A549 (cell line): ENCODE measurements at regions not wholly inside any gene's neighbourhood (a gene's known extent, or its start where the extent isn't known, plus 50 kb on each side); places are given as distances from the start of the nearest gene placed in this dataset.
"Not testable (repeated sequence)": the region's sequence is repeated elsewhere in the genome, so short reads cannot be mapped to it uniquely, and the experiment has no call there.

Experiments used
- ATAC-seq, 2 experiments: fragments of 200-7000 bp in 1 of 2; fragments of >200 bp in 1 of 2; cut with Nextera tagmentation in 1 of 2; cut with Tn5 transposase in 1 of 2; 3 replicates each; pipeline versions ENCODE4 v1.8.0 to v1.9.1; 2018 to 2020; ENCODE audit warnings: mild to moderate bottlenecking in 1 of 2, moderate library complexity in 1 of 2
- CTCF ChIA-PET: fragments of 300-600 bp; sonication (Branson Sonifier 250); formaldehyde crosslinking; extraction: SDS; loops from one replicate; lab custom pipeline; 2021; ENCODE audit warnings: antibody characterized with exemption, inconsistent platforms; lab: Yijun Ruan, JAX
- POLR2A ChIA-PET: fragments of 350-600 bp; formaldehyde crosslinking; extraction: SDS; loops from one replicate; lab custom pipeline; 2021; ENCODE audit warnings: antibody characterized with exemption, inconsistent platforms; lab: Yijun Ruan, JAX
- DNase-seq, 2 experiments: peaks; one replicate each; pipeline versions ENCODE4 v3.0.0 to v3.0.0-alpha.2; 2011 to 2016; ENCODE audit warnings: low read depth in 1 of 2, low spot score in 1 of 2
- FAIRE-seq: peaks from 2 replicates; lab custom pipeline; 2011; peaks lifted over from hg19 to GRCh38; lab: Jason Lieb, UNC
- H3K27ac ChIP-seq, 2 experiments: fragments of >200 bp; sonication (Bioruptor Twin); formaldehyde crosslinking; 3 replicates each; pipeline ENCODE4 v1.5.1; 2016 to 2017
- H3K4me1 ChIP-seq: fragments of >200 bp; sonication (Bioruptor Twin); formaldehyde crosslinking; 3 replicates; pipeline ENCODE4 v1.6.1; 2016
- H3K4me2 ChIP-seq: fragments of >200 bp; sonication (Bioruptor Twin); formaldehyde crosslinking; 3 replicates; pipeline ENCODE4 v1.6.1; 2016
- H3K4me3 ChIP-seq: fragments of >200 bp; sonication (Bioruptor Twin); formaldehyde crosslinking; 3 replicates; pipeline ENCODE4 v1.5.1; 2016
- H3K9me3 ChIP-seq: fragments of >200 bp; sonication (Bioruptor Twin); formaldehyde crosslinking; 3 replicates; pipeline ENCODE4 v1.6.1; 2016
- BCL3 ChIP-seq: fragments of >200 bp; sonication (Bioruptor Twin); formaldehyde crosslinking; IDR thresholded peaks from 3 replicates; pipeline ENCODE4 v1.6.1; 2016
- BHLHE40 ChIP-seq: IDR thresholded peaks from 2 replicates; pipeline ENCODE4 v1.6.1; 2012; ENCODE audit warnings: low read depth, low read length, inconsistent platforms
- CEBPB ChIP-seq, 2 experiments: fragments of >200 bp in 1 of 2; sonication (Bioruptor Twin) in 1 of 2; formaldehyde crosslinking in 1 of 2; IDR thresholded peaks; 2 replicates each; pipeline ENCODE4 v1.6.1; 2012 to 2016
- CHD4 ChIP-seq: fragments of 200-600 bp; sonication (generic); IDR thresholded peaks from 2 replicates; pipeline ENCODE4 v1.6.1; 2016; ENCODE audit warnings: antibody characterized with exemption, mild to moderate bottlenecking, borderline replicate concordance
- EHF ChIP-seq: fragments of 250-450 bp; sonication (Bioruptor Pico); IDR thresholded peaks from 2 replicates; pipeline ENCODE4 v1.5.0; 2020; ENCODE audit warnings: mild to moderate bottlenecking
- FOXS1 ChIP-seq: fragments of 250-450 bp; sonication (Bioruptor Pico); IDR thresholded peaks from 2 replicates; pipeline ENCODE4 v1.5.0; 2020; ENCODE audit warnings: mild to moderate bottlenecking, moderate library complexity
- HDAC2 ChIP-seq: fragments of 200-600 bp; sonication (generic); IDR thresholded peaks from 2 replicates; pipeline ENCODE4 v1.6.1; 2016
- HEYL ChIP-seq: fragments of 250-450 bp; sonication (Bioruptor Pico); IDR thresholded peaks from 2 replicates; pipeline ENCODE4 v1.8.0; 2021; ENCODE audit warnings: mild to moderate bottlenecking, moderate library complexity
- HOXB13 ChIP-seq: fragments of 250-450 bp; sonication (Bioruptor Pico); IDR thresholded peaks from 2 replicates; pipeline ENCODE4 v1.5.0; 2020; ENCODE audit warnings: low read depth, mild to moderate bottlenecking, moderate library complexity
- MAX ChIP-seq: IDR thresholded peaks from 2 replicates; pipeline ENCODE4 v1.6.1; 2012
- MAZ ChIP-seq: fragments of 150-350 bp; IDR thresholded peaks from 2 replicates; pipeline ENCODE4 v1.6.1; 2014; ENCODE audit warnings: antibody characterized with exemption, low read depth, low read length, borderline replicate concordance
- MYC ChIP-seq: IDR thresholded peaks from 2 replicates; pipeline ENCODE4 v1.6.1; 2012; ENCODE audit warnings: mild to moderate bottlenecking, inconsistent platforms, low read length, improper control_type of control experiment, borderline replicate concordance
- NFE2L2 ChIP-seq: fragments of 150-350 bp; conservative IDR thresholded peaks from 2 replicates; pipeline ENCODE4 v1.6.1; 2014; ENCODE audit warnings: low read length
- NPAS2 ChIP-seq: fragments of 250-450 bp; sonication (Bioruptor Pico); IDR thresholded peaks from 2 replicates; pipeline ENCODE4 v1.8.0; 2022; ENCODE audit warnings: mild to moderate bottlenecking, moderate library complexity, borderline replicate concordance
- NR3C1 ChIP-seq: fragments of >200 bp; sonication (Bioruptor Twin); formaldehyde crosslinking; IDR thresholded peaks from 3 replicates; pipeline ENCODE4 v1.6.1; 2017
- PBX3 ChIP-seq: IDR thresholded peaks from 2 replicates; pipeline ENCODE4 v1.6.1; 2012
- POLR2A ChIP-seq: IDR thresholded peaks from 2 replicates; pipeline ENCODE4 v1.6.1; 2012; ENCODE audit warnings: mild to moderate bottlenecking, low read length
- RARB ChIP-seq: fragments of 250-450 bp; sonication (Bioruptor Pico); IDR thresholded peaks from 2 replicates; pipeline ENCODE4 v1.8.0; 2021; ENCODE audit warnings: mild to moderate bottlenecking, moderate library complexity
- RCOR1 ChIP-seq: fragments of 150-350 bp; IDR thresholded peaks from 2 replicates; pipeline ENCODE4 v1.6.1; 2014; ENCODE audit warnings: antibody characterized with exemption, low read length, low read depth
- RNF2 ChIP-seq: fragments of 200-600 bp; sonication (generic); IDR thresholded peaks from 2 replicates; pipeline ENCODE4 v1.6.1; 2016; ENCODE audit warnings: low read depth, mild to moderate bottlenecking, antibody characterized with exemption, moderate library complexity, borderline replicate concordance
- SMC3 ChIP-seq: fragments of >200 bp; sonication (Bioruptor Twin); formaldehyde crosslinking; IDR thresholded peaks from 3 replicates; pipeline ENCODE4 v1.6.1; 2018; ENCODE audit warnings: inconsistent platforms
- TP53 ChIP-seq: fragments of 250-450 bp; sonication (Bioruptor Pico); IDR thresholded peaks from 2 replicates; pipeline ENCODE4 v1.5.0; 2021; ENCODE audit warnings: mild to moderate bottlenecking, moderate library complexity
- USF2 ChIP-seq: fragments of 450-650 bp; IDR thresholded peaks from 2 replicates; pipeline ENCODE4 v1.6.1; 2014; ENCODE audit warnings: antibody characterized with exemption
- ZC3H11A ChIP-seq: fragments of 450-650 bp; IDR thresholded peaks from 2 replicates; pipeline ENCODE4 v1.6.1; 2014; ENCODE audit warnings: antibody characterized with exemption, mild to moderate bottlenecking
- ZNF302 ChIP-seq: fragments of 250-450 bp; sonication (Bioruptor Pico); IDR thresholded peaks from 2 replicates; pipeline ENCODE4 v1.9.0; 2021; ENCODE audit warnings: inconsistent platforms, mild to moderate bottlenecking, moderate library complexity
- WGBS: methylation state at CpG from one replicate; pipeline ENCODE4 v1.1.6; 2017; ENCODE audit errors: missing lambda C conversion rate; 5-methylcytosine and 5-hydroxymethylcytosine counted together
- TF ChIP-seq, protein P1 (sequence below): fragments of 150-350 bp; IDR thresholded peaks from 2 replicates; pipeline ENCODE4 v1.6.1; 2014; ENCODE audit warnings: low read depth, mild to moderate bottlenecking, low read length
- TF ChIP-seq, protein P2 (sequence below): fragments of 250-450 bp; sonication (Bioruptor Pico); IDR thresholded peaks from 2 replicates; pipeline ENCODE4 v1.5.0; 2021; ENCODE audit warnings: mild to moderate bottlenecking, moderate library complexity, borderline replicate concordance

DNA sequence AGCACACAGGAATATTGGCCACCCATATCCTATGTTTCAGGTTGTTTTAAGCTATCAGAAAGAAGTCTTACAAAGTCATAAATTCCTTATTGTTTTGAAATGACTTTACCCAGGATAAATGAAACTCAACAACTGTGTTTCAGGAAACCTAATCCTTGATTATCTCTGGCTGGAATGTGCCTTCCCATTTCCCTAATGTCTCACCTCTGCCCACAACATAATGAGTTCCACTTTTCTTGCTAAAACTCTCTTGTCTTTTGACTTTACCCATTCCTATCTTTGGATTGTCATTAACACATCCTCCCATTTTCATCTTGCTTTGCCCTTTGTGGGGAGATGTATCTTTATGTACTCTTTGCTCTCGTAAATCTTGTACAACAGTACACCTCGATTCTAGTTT is 200.0 kb upstream of the DNAJC19 start:
- POLR2A ChIA-PET, result no interaction called here
- no peak for DNase-seq
- CTCF ChIA-PET, result no interaction called here

DNA sequence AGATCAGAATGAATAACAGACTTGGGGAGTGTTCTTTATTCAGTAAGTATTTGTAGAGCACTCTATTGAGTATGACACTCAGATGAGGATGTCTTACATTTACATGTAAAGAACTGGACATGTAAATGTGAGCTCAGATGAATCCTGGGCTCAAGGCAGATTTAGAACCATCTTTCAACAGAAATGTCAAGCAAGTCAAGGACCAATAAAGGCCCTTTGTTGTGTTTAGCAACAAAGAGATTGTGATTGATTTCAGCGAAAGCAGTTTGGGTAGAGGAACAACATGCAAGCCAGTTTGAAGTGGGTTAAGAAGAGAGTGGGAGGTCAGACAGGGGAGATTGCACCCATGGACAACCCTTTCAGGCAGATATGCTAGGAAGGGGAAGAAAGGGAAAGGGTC is 194.2 kb upstream of the DNAJC19 start:
- no peak overlapping the region for H3K4me3 ChIP-seq
- no peak for DNase-seq
- H3K4me1 ChIP-seq, result no peaks in the 10 kb centered on the region
- no peak overlapping the region for H3K4me2 ChIP-seq
- no peak overlapping the region for H3K27ac ChIP-seq
- no peak for ATAC-seq
- H3K9me3 ChIP-seq, result no peaks in the 10 kb centered on the region
- TF ChIP-seq ZC3H11A (no peak), HDAC2 (no peak), CEBPB (IDR thresholded peaks at IDR 0.05) (no peak), MAZ (no peak), HOXB13 (CRISPR knock-in tag) (no peak), RARB (no peak), NPAS2 (CRISPR knock-in tag) (no peak), POLR2A (no peak)
- TF ChIP-seq, protein P1, sequence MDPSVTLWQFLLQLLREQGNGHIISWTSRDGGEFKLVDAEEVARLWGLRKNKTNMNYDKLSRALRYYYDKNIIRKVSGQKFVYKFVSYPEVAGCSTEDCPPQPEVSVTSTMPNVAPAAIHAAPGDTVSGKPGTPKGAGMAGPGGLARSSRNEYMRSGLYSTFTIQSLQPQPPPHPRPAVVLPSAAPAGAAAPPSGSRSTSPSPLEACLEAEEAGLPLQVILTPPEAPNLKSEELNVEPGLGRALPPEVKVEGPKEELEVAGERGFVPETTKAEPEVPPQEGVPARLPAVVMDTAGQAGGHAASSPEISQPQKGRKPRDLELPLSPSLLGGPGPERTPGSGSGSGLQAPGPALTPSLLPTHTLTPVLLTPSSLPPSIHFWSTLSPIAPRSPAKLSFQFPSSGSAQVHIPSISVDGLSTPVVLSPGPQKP, result no peak
- WGBS, result 0% methylated on average over 1 of the region's 1 CpG
- CTCF ChIA-PET, result no interaction called here
- no peak for FAIRE-seq
- POLR2A ChIA-PET, result no interaction called here

More for the DNA sequence above, 200.0 kb upstream of the DNAJC19 start:
- no peak for ATAC-seq
- no peak overlapping the region for H3K4me2 ChIP-seq
- no peak for TF ChIP-seq FOXS1 (CRISPR knock-in tag)
- TF ChIP-seq RCOR1, result no peak
- no peak for TF ChIP-seq CHD4
- no peak for TF ChIP-seq MAZ
- TF ChIP-seq RNF2, result no peak
- TF ChIP-seq PBX3, result no peak
- TF ChIP-seq TP53 (CRISPR knock-in tag), result no peak
- no peak for TF ChIP-seq USF2
- TF ChIP-seq SMC3, result no peak
- no peak for TF ChIP-seq NR3C1
- TF ChIP-seq EHF, result no peak
- TF ChIP-seq, all 56 proteins: peak for 0
- no peak overlapping the region for H3K27ac ChIP-seq
- 2% methylated on average over 2 of the region's 2 CpGs for WGBS
- no peaks in the 10 kb centered on the region for H3K4me1 ChIP-seq
- no peak overlapping the region for H3K4me3 ChIP-seq
- H3K9me3 ChIP-seq, result no peaks in the 10 kb centered on the region
- no peak for FAIRE-seq

GRCh38 chr3:181183057-181183456 is 193.5 kb upstream of the DNAJC19 start:
- FAIRE-seq, ATAC-seq: not testable (repeated sequence)
- 67% methylated on average over 6 of the region's 22 CpGs for WGBS

DNA sequence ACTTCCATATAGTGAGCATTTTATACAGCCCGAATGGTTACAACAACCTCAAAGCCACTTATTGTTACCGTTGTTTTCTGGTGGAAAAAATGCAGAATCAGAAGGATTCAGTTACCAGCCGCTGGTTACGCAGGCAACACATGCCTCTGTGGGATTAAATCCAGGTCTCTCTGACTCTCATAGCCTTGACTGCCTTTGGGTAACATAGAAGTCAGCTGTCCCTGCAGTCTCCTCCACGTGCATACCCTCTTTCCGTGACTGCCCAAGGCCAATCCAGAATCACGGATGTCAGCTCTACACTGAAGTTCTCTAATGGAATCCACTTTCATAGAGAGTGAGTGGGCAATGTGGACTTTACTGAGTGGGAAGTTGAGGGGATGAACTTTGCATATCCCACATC is 189.5 kb upstream of the DNAJC19 start:
- Histone ChIP-seq H3K4me1 (no peaks in the 10 kb centered on the region), H3K9me3 (no peaks in the 10 kb centered on the region), H3K27ac (no peak overlapping the region), H3K4me3 (no peak overlapping the region), H3K4me2 (no peak overlapping the region)
- POLR2A ChIA-PET, result no interaction called here
- FAIRE-seq (no peak), ATAC-seq (no peak), DNase-seq (no peak)
- WGBS, result 2% methylated on average over 7 of the region's 7 CpGs
- CTCF ChIA-PET, result interaction anchor here (0.7 kb wide), 1 partner anchor 17 kb away, joined by 3 read pairs; no protein-coding TSS in a partner anchor
- TF ChIP-seq ZC3H11A, result no peak
- no peak for TF ChIP-seq HEYL
- TF ChIP-seq EHF, result no peak
- no peak for TF ChIP-seq ZNF302 (CRISPR knock-in tag)
- no peak for TF ChIP-seq BHLHE40
- TF ChIP-seq NPAS2 (CRISPR knock-in tag), result no peak
- TF ChIP-seq MYC, result no peak
- no peak for TF ChIP-seq NR3C1
- no peak for TF ChIP-seq NFE2L2
- no peak for TF ChIP-seq MAX
- TF ChIP-seq HOXB13 (CRISPR knock-in tag), result no peak
- TF ChIP-seq, protein P2, sequence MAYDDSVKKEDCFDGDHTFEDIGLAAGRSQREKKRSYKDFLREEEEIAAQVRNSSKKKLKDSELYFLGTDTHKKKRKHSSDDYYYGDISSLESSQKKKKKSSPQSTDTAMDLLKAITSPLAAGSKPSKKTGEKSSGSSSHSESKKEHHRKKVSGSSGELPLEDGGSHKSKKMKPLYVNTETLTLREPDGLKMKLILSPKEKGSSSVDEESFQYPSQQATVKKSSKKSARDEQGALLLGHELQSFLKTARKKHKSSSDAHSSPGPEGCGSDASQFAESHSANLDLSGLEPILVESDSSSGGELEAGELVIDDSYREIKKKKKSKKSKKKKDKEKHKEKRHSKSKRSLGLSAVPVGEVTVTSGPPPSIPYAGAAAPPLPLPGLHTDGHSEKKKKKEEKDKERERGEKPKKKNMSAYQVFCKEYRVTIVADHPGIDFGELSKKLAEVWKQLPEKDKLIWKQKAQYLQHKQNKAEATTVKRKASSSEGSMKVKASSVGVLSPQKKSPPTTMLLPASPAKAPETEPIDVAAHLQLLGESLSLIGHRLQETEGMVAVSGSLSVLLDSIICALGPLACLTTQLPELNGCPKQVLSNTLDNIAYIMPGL (CRISPR knock-in tag), result no peak
- TF ChIP-seq BCL3, result no peak

More at GRCh38 chr3:181183057-181183456, 193.5 kb upstream of the DNAJC19 start:
- DNase-seq, H3K27ac ChIP-seq, H3K9me3 ChIP-seq, H3K4me1 ChIP-seq, POLR2A ChIA-PET, CTCF ChIA-PET, H3K4me2 ChIP-seq, H3K4me3 ChIP-seq: not testable (repeated sequence)
